ENCODE measurements at regions not wholly inside any gene's neighbourhood (a gene's known extent, or its start where the extent isn't known, plus 50 kb on each side); places are given as distances from the start of the nearest gene placed in this dataset.
"Not testable (repeated sequence)": the region's sequence is repeated elsewhere in the genome, so short reads cannot be mapped to it uniquely, and the experiment has no call there.

- no peak for TF ChIP-seq CTCF (IDR thresholded peaks at IDR 0.05; ENCODE audit: low read depth, low read length)
- no peak overlapping the region for H3K4me3 ChIP-seq (ENCODE audit: low read depth, low read length)
These were observed 194.6 kb upstream of the KCNMB2 start for GRCh38 chr3:178341636-178342035.

GRCh38 chr3:178342111-178342510, 194.1 kb upstream of the KCNMB2 start:
- TF ChIP-seq CTCF (IDR thresholded peaks at IDR 0.05; ENCODE audit: low read depth, low read length), result no peak
- H3K4me3 ChIP-seq (ENCODE audit: low read depth, low read length), result no peak overlapping the region

GRCh38 chr3:178343433-178344038, 192.7 kb upstream of the KCNMB2 start:
- no peak overlapping the region for H3K4me3 ChIP-seq (ENCODE audit: low read depth, low read length)
- TF ChIP-seq CTCF (IDR thresholded peaks at IDR 0.05; ENCODE audit: low read depth, low read length), result no peak

GRCh38 chr3:178345944-178346343, 190.3 kb upstream of the KCNMB2 start:
- H3K4me3 ChIP-seq (ENCODE audit: low read depth, low read length), result no peak overlapping the region
- no peak for TF ChIP-seq CTCF (IDR thresholded peaks at IDR 0.05; ENCODE audit: low read depth, low read length)

- not testable (repeated sequence) for H3K4me3 ChIP-seq (ENCODE audit: low read depth, low read length)
These were observed 187.5 kb upstream of the KCNMB2 start for GRCh38 chr3:178348561-178349217.

GRCh38 chr3:178349218-178349596, 187.0 kb upstream of the KCNMB2 start:
- H3K4me3 ChIP-seq (ENCODE audit: low read depth, low read length), result not testable (repeated sequence)

GRCh38 chr3:178350763-178351162, 185.5 kb upstream of the KCNMB2 start:
- no peak overlapping the region for H3K4me3 ChIP-seq (ENCODE audit: low read depth, low read length)
- TF ChIP-seq CTCF (IDR thresholded peaks at IDR 0.05; ENCODE audit: low read depth, low read length), result no peak

- no peak for TF ChIP-seq CTCF (IDR thresholded peaks at IDR 0.05; ENCODE audit: low read depth, low read length)
- H3K4me3 ChIP-seq (ENCODE audit: low read depth, low read length), result no peak overlapping the region
These were observed 183.8 kb upstream of the KCNMB2 start for GRCh38 chr3:178352326-178353005.

Measured in WI38 (cell line).